ENCODE measurements at regions not wholly inside any gene's neighbourhood (a gene's known extent, or its start where the extent isn't known, plus 50 kb on each side); places are given as distances from the start of the nearest gene placed in this dataset.

DNA sequence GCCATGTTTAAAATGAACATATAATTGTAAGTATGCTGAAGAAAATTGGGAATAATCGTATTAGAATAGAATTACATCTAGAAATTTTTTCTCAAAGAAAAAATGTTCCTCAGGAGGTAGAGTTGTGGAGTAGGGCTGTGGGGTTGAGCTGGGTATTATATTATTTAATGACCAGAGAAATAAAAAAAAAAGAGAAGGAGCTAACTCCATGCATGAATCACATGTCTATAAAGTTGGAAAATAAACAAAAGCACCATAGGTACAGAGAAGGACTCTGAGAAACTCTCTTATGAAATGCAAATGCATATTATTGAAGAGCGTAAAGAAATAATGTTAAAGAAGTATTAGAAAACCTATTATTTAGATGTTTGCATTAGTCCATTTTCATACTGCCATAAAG, 405.5 kb downstream of the EFNB2 start:
- DNase-seq (ENCODE audit: low spot score) = no peak

DNA sequence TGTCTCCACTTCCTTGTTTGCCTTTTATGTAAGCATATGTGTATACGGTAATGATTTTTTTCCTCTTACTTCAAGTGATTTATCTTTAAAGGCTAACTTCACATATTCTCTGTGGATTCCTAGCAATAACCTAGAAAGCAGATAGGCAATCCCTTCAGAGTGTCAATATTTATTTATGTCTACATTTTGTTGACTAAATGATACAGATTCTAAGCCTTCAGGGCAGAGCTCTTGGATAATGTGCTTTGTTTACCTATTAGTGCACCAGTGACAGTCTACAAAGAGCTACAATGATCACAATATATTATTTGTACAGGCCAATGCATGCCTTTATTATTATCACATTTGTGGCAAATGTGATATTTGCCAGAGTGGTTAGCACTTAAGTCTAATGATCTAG, 406.2 kb downstream of the EFNB2 start:
- DNase-seq (ENCODE audit: low spot score) = no peak

DNA sequence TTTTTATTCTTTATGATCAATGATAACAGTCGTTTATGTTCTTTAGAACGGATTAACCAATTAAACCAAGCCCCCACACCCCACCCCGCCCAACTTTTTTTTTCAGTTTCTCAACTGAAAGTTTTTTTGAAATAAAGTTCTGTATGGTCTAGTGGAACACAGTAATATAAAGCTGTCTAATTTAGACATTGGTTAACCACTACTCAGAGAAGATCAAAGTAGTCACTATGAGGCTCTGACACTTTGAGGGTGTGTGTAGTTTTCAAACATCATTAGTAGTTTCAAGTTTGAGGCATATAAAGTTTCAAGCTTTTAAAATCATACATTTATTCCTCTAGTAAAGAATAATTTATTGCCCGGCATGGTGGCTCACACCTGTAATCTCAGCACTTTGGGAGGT, 413.2 kb downstream of the EFNB2 start:
- DNase-seq (ENCODE audit: low spot score) = no peak

- DNase-seq (ENCODE audit: low spot score) = no peak
These were observed 414.2 kb downstream of the EFNB2 start for GRCh38 chr13:106121173-106121754.

- no peak for DNase-seq (ENCODE audit: low spot score)
These were observed 416.5 kb downstream of the EFNB2 start for GRCh38 chr13:106118996-106119395.

DNA sequence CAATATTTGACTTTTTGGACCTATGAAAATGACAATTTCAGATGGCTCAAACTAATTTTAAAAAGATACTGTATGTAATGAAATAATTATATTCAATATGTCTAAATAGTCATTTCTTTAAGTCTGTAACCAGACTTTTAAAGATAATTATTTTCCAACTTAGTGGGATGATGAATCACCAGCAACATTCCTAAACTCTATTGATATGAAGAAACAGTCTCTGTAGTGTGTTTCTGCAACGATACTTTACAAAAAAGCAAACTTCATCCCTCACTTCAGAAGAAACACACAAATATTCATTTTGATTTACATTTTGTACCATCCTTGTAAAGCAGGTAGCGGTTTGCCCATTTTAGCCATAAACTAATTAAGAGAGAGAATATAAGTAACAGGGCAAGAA, 417.4 kb downstream of the EFNB2 start:
- DNase-seq (ENCODE audit: low spot score) = no peak

DNA sequence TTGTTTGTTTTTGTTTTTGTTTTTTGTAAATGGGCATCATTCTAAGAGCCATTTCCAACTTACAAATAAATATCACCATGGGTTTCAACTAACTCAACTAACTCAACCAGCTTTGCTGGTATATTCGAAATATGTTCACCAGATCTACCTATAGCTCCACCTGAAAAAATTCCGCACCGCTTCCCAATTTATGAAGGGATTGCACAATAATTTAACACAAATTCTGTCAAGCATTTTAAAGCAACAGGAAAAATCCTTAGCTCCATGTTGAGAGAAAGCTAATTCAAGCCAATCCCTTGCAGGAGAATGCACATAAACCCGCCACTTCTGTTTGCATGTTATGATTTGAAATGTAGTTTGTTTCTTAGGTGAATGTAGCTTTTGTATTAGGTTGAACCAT, 417.8 kb downstream of the EFNB2 start:
- DNase-seq (ENCODE audit: low spot score) = no peak

DNA sequence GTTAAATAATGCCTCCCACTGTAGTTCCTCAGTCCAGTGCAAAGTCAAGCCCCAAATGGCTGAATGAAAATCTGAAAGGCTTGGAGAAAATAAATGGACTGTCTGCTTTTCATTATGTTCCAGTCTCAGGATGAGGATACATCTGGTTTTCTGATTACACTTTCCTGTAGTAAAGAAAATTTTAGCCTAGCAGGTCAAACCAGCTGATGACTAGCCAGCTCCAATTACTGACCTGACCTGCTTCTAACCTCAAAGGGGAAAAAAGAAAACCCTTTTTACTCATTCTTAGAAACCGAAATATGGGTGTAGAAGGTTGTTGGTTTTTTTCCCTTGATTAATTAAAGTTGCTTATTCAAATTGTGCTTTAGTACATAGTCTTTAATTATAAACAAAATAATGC, 418.4 kb downstream of the EFNB2 start:
- DNase-seq (ENCODE audit: low spot score) = no peak

GRCh38 chr13:106115081-106115480, 420.4 kb downstream of the EFNB2 start:
- no peak for DNase-seq (ENCODE audit: low spot score)

GRCh38 chr13:106113796-106114195, 421.7 kb downstream of the EFNB2 start:
- DNase-seq (ENCODE audit: low spot score) = no peak

- DNase-seq (ENCODE audit: low spot score) = no peak
These were observed 423.3 kb downstream of the EFNB2 start for GRCh38 chr13:106112191-106112590.

- no peak for DNase-seq (ENCODE audit: low spot score)
These were observed 425.1 kb downstream of the EFNB2 start for GRCh38 chr13:106110241-106110855.

DNA sequence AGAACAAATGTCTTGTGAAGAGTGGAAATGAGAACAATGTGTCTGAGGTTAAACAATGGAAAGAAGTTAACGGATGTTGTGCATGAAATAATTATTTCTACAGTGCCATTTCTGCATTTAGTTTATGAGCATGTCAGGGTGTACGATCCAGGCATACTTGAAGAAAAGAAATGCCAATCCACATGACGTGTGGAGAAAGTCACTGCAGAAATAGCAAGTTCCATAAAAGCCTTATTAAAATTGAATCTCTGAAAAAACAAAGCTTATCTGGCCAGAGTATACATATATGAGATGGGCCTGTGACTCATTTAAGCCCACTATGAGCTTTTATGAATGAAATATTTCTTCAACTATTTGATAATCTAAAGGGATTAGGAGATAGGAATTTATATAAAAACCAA, 426.1 kb downstream of the EFNB2 start:
- no peak for DNase-seq (ENCODE audit: low spot score)

DNA sequence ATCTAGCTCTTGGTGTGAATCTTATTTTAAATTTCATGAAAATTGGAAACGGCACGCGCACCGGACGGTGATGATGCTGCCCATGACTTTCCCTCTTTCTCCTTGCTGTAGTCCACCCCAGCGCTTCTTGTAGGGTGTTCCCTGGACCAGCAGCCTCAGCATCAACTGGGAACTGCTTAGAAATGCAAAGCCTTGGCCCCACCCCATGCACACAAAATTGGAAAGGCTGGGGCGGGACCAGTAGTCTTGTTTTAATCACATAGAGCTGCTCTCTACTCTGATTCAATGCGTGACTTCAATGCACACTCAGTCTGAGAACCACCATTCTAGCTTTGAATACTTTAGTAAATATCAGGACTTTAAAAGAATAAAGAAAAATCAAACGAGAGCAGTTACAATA, 427.1 kb downstream of the EFNB2 start:
- DNase-seq (ENCODE audit: low spot score) = no peak

GRCh38 chr13:106107061-106107460, 428.4 kb downstream of the EFNB2 start:
- no peak for DNase-seq (ENCODE audit: low spot score)

DNA sequence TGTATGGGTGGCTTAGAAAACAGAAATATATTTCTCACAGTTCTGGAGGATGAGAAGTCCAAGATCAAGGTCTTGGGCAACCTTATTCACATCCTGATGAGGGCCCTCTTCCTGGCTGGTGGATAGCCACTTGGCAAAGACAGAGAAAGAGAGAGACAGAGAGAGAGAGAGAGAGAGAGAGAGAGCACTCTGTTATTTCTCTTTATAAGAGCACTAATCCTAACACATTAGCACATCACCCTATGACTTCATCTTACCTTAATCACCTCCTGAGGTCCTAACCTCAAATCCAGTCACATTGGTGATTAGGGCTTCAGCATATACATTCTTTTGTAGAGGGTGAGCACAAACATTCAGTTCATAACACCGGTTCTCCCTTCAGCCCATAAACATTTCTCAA, 430.3 kb downstream of the EFNB2 start:
- no peak for DNase-seq (ENCODE audit: low spot score)

DNA sequence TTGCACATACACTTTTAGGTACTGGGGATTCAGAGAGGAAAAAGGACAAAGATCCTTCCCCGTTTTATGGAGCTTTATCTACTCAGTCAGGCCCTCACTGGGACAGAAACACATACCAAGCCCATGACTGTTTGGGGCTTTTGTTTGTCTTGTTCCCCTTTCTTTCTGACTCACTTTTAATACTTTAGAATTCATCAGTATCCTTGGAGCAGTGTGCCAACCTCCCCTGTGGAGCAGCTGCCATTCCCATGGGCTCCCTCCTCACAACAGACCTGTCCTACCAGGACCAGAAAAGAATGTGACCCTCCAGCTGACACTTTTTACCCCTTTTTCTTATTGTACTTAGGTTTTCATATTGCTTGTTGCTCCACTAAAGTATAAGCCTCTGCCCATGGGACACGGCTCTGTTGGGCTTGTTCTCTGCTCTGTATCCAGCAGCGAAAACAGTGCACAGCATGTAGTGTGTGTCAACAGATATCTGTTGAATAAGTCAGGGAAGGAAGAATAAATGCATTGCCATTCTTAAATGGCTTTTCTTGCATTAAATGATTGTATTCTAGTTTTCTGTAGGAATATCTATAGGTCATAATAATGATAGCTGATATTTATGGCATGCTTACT, 431.1 kb downstream of the EFNB2 start:
- no peak for DNase-seq (ENCODE audit: low spot score)

DNA sequence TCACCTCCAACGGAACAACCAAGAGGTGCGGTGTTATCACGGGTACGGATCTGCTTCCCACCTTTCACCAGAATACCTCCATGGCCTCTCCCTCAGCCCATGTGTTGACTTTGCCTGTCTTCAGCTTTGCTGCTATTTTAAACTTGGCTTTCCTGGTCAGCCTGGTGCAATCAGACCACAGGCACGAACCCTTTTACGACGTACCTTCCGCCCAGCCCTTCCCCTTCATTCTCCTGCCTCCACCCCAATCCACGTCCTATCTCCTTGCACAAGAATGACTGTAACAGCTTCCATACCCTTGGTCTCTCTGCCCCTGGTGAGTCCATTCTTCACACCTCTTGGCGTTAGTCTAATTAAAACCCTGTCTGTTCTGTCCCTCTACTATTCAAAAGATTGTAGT, 431.7 kb downstream of the EFNB2 start:
- DNase-seq (ENCODE audit: low spot score) = no peak

- DNase-seq (ENCODE audit: low spot score) = no peak
These were observed 432.7 kb downstream of the EFNB2 start for GRCh38 chr13:106102786-106103185.

- no peak for DNase-seq (ENCODE audit: low spot score)
These were observed 434.3 kb downstream of the EFNB2 start for GRCh38 chr13:106101201-106101600.

- no peak for DNase-seq (ENCODE audit: low spot score)
These were observed 435.1 kb downstream of the EFNB2 start for GRCh38 chr13:106100171-106100919.

DNA sequence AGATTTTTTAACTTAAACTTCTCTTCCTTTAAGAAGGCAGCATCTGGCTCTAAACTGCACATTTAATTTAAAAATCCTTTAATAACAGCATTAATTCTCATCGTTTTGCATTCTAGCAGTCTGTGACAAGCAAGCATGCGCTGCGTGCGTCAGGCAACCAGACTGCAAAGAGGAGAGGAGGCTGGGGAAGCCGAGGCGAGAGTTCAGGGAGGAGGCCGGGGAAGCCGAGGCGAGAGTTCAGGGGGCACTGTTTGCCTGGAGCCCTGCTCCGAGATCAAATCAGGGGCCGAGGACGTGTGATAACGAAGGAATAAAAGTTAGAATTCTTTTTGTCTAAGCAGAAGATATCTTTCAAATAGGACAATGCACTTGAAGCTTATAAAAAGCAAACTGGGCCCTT, 435.7 kb downstream of the EFNB2 start:
- no peak for DNase-seq (ENCODE audit: low spot score)

- DNase-seq (ENCODE audit: low spot score) = no peak
These were observed 436.7 kb downstream of the EFNB2 start for GRCh38 chr13:106098778-106099177.
